ENCODE measurements at regions not wholly inside any gene's neighbourhood (a gene's known extent, or its start where the extent isn't known, plus 50 kb on each side); places are given as distances from the start of the nearest gene placed in this dataset.

GRCh38 chr5:175107028-175107588 is 336.9 kb downstream of the DRD1 start:
- TF ChIP-seq CTCF (IDR thresholded peaks at IDR 0.05; ENCODE audit: low read length) (no peak), EZH2 (IDR thresholded peaks at IDR 0.05; ENCODE audit: borderline replicate concordance, low read length) (no peak)

Data from OCI-LY1 (cell line).